UCSD-AML1 (cell line): ENCODE measurements at regions not wholly inside any gene's neighbourhood (a gene's known extent, or its start where the extent isn't known, plus 50 kb on each side); places are given as distances from the start of the nearest gene placed in this dataset.

Source experiments
- DNase-seq: peaks from one replicate; lab custom pipeline; 2025; ENCODE audit not compliant: unreplicated experiment; lab: John Stamatoyannopoulos, UW

GRCh38 chr9:19600538-19600937, 188.3 kb downstream of the SLC24A2 start:
- no peak for DNase-seq

- no peak for DNase-seq
These were observed 189.9 kb downstream of the ACER2 start for GRCh38 chr9:19598722-19599121.

GRCh38 chr9:19597176-19597575, 188.4 kb downstream of the ACER2 start:
- no peak for DNase-seq

GRCh38 chr9:19595003-19595402, 186.2 kb downstream of the ACER2 start:
- no peak for DNase-seq

- DNase-seq = no peak
These were observed 178.9 kb downstream of the ACER2 start for GRCh38 chr9:19587678-19588077.

GRCh38 chr9:19583890-19584289, 175.1 kb downstream of the ACER2 start:
- DNase-seq = no peak

GRCh38 chr9:19577411-19577810, 168.6 kb downstream of the ACER2 start:
- no peak for DNase-seq

- no peak for DNase-seq
These were observed 160.1 kb downstream of the ACER2 start for GRCh38 chr9:19568946-19569345.

- DNase-seq = no peak
These were observed 155.7 kb downstream of the ACER2 start for GRCh38 chr9:19564396-19565061.

GRCh38 chr9:19555214-19555613, 146.4 kb downstream of the ACER2 start:
- DNase-seq = no peak

GRCh38 chr9:19554529-19554928, 145.7 kb downstream of the ACER2 start:
- no peak for DNase-seq

- DNase-seq = no peak
These were observed 144.6 kb downstream of the ACER2 start for GRCh38 chr9:19553441-19553840.

- DNase-seq = no peak
These were observed 143.7 kb downstream of the ACER2 start for GRCh38 chr9:19552282-19553105.

GRCh38 chr9:19551124-19551929, 142.5 kb downstream of the ACER2 start:
- peak; percentile 20 for DNase-seq

GRCh38 chr9:19550009-19550408, 141.2 kb downstream of the ACER2 start:
- DNase-seq = no peak

GRCh38 chr9:19533373-19533772, 124.6 kb downstream of the ACER2 start:
- DNase-seq = no peak

- no peak for DNase-seq
These were observed 118.9 kb downstream of the ACER2 start for GRCh38 chr9:19527663-19528062.

- no peak for DNase-seq
These were observed 113.7 kb downstream of the ACER2 start for GRCh38 chr9:19522558-19522957.

GRCh38 chr9:19521205-19521604, 112.4 kb downstream of the ACER2 start:
- DNase-seq = no peak

- peak; percentile 18 for DNase-seq
These were observed 108.6 kb downstream of the ACER2 start for GRCh38 chr9:19517202-19517942.

GRCh38 chr9:19516348-19516747, 107.5 kb downstream of the ACER2 start:
- no peak for DNase-seq
